ENCODE measurements at regions not wholly inside any gene's neighbourhood (a gene's known extent, or its start where the extent isn't known, plus 50 kb on each side); places are given as distances from the start of the nearest gene placed in this dataset.

- no peak overlapping the region for H3K27ac ChIP-seq (ENCODE audit: low read depth, low read length)
- no peaks in the 10 kb centered on the region for H3K9me3 ChIP-seq (ENCODE audit: insufficient read depth in 2 of 2, low read depth in 1 of 2, low read length in 1 of 2)
- H3K18ac ChIP-seq (ENCODE audit: extremely low read depth, low read length), result no peak overlapping the region
- no peak overlapping the region for H4K91ac ChIP-seq (replicated peaks; ENCODE audit: insufficient read length, low read length)
- H3K79me1 ChIP-seq (ENCODE audit: low read depth, low read length), result no peaks in the 10 kb centered on the region
- H3K4me1 ChIP-seq (replicated peaks in 1 of 4; ENCODE audit: control insufficient read depth in 3 of 4, insufficient read depth in 4 of 4, low read length in 3 of 4), result peaks cover 0 to 7% (median 4%) of the 10 kb centered on the region in 4 experiments; a peak in 3 of 7 replicates
- no peak for DNase-seq (ENCODE audit: low read depth in 1 of 2, low spot score in 2 of 2)
- no peak overlapping the region for H3K14ac ChIP-seq (ENCODE audit: insufficient read length)
- POLR2A ChIA-PET (ENCODE audit: partially characterized antibody), result no interaction called here
- FAIRE-seq, result no peak
- H3K4me2 ChIP-seq (ENCODE audit: insufficient read depth in 1 of 2, low read depth in 2 of 2, low read length in 2 of 2), result no peak overlapping the region
- H4K8ac ChIP-seq (ENCODE audit: extremely low read depth, insufficient read depth, low read length), result no peak overlapping the region
- H3K56ac ChIP-seq (replicated peaks; ENCODE audit: insufficient read length, low read depth, low read length), result no peak overlapping the region
- no peak overlapping the region for H2AK5ac ChIP-seq (ENCODE audit: low read depth, low read length)
- no peak overlapping the region for H2BK5ac ChIP-seq (ENCODE audit: low read depth, low read length)
- no peak overlapping the region for H3K9ac ChIP-seq (replicated peaks in 1 of 4; ENCODE audit: extremely low read depth in 1 of 4, low read depth in 3 of 4, low read length in 3 of 4)
- no peaks in the 10 kb centered on the region for H3K36me3 ChIP-seq (ENCODE audit: control insufficient read depth in 2 of 4, insufficient read depth in 4 of 4, low read length in 3 of 4)
- no peaks in the 10 kb centered on the region; a peak in 1 of 7 replicates for H3K27me3 ChIP-seq (replicated peaks in 1 of 4; ENCODE audit: control insufficient read depth in 3 of 4, extremely low read depth in 1 of 4, insufficient read depth in 3 of 4, low read length in 3 of 4)
- CTCF ChIA-PET (ENCODE audit: partially characterized antibody), result interaction anchor here (0.6 to 0.9 kb wide), 2 partner anchors 9 to 240 kb away, joined by 3 read pairs; no protein-coding TSS in a partner anchor
- no peak overlapping the region for H2BK20ac ChIP-seq (ENCODE audit: low read length)
- no peak overlapping the region for H4K5ac ChIP-seq (ENCODE audit: insufficient read length, low read depth, low read length)
- H3K23ac ChIP-seq (ENCODE audit: insufficient read length), result no peak overlapping the region
- H2BK120ac ChIP-seq (replicated peaks; ENCODE audit: low read depth, low read length), result no peak overlapping the region
- no peaks in the 10 kb centered on the region for H4K20me1 ChIP-seq (replicated peaks in 1 of 2; ENCODE audit: control insufficient read depth in 1 of 2, insufficient read depth in 2 of 2, low read length in 2 of 2)
- no peaks in the 10 kb centered on the region for H3K23me2 ChIP-seq (ENCODE audit: low read depth, low read length)
- TF ChIP-seq GABPA (IDR thresholded peaks at IDR 0.05; ENCODE audit: borderline replicate concordance, insufficient read depth, low read length) (no peak), FOSL1 (IDR thresholded peaks at IDR 0.05; ENCODE audit: insufficient read depth, low read depth, low read length) (no peak)
- WGBS, 2 experiments (ENCODE audit: extremely low coverage in 1 of 2, insufficient coverage in 1 of 2, insufficient read length in 1 of 2, insufficient replicate concordance in 2 of 2, low coverage in 1 of 2, low lambda C conversion rate in 2 of 2, missing lambda C conversion rate in 1 of 2), result 82% methylated on average over 2 of the region's 2 CpGs; no CpG with 5 or more reads in 1 of the 2 experiments
- H3K4ac ChIP-seq (replicated peaks; ENCODE audit: insufficient read length, low read depth, low read length), result no peak overlapping the region
- no peak overlapping the region for H2AFZ ChIP-seq (ENCODE audit: low read length)
- H2BK15ac ChIP-seq (ENCODE audit: low read length), result no peak overlapping the region
- no peak overlapping the region for H3K4me3 ChIP-seq (ENCODE audit: extremely low read depth in 1 of 4, insufficient read depth in 2 of 4, low read depth in 3 of 4, low read length in 4 of 4)
- no peak overlapping the region for H2BK12ac ChIP-seq (ENCODE audit: low read depth, low read length)
- H3K79me2 ChIP-seq (ENCODE audit: control insufficient read depth in 1 of 2, insufficient read depth in 2 of 2, low read length in 2 of 2), result no peaks in the 10 kb centered on the region
These were observed 291.5 kb downstream of the ZNF536 start for GRCh38 chr19:30663611-30664174.
